Thyroid gland (tissue), 4 donors: ENCODE measurements at regions not wholly inside any gene's neighbourhood (a gene's known extent, or its start where the extent isn't known, plus 50 kb on each side); places are given as distances from the start of the nearest gene placed in this dataset.

ENCODE experiments used
- DNase-seq, 2 donors: peaks; one replicate each; pipeline ENCODE4 v3.0.0-alpha.2; 2019
- H3K27ac ChIP-seq, 3 donors: fragments of 200-600 bp; sonication (generic); 1 replicate in 2 of 3; 2 replicates in 1 of 3; pipeline ENCODE4 v1.5.1; 2016 to 2019; ENCODE audit warnings: mild to moderate bottlenecking in 1 of 3, moderate library complexity in 1 of 3
- H3K27me3 ChIP-seq: fragments of 200-600 bp; sonication (generic); one replicate; pipeline ENCODE4 v1.5.1; 2019
- H3K36me3 ChIP-seq, 2 donors: fragments of 200-600 bp; sonication (generic); one replicate each; pipeline ENCODE4 v1.5.1; 2016 to 2019
- H3K4me1 ChIP-seq, 2 donors: fragments of 200-600 bp; sonication (generic); one replicate each; pipeline ENCODE4 v1.5.1; 2017 to 2019
- H3K4me3 ChIP-seq, 3 donors: fragments of 200-600 bp; sonication (generic); replicated peaks in 1 of 3; 1 replicate in 2 of 3; 2 replicates in 1 of 3; pipeline ENCODE4 v1.5.1; 2016; ENCODE audit warnings: mild to moderate bottlenecking in 1 of 3
- H3K9me3 ChIP-seq: fragments of 200-600 bp; sonication (generic); one replicate; pipeline ENCODE4 v1.5.1; 2017
- POLR2A ChIP-seq, 2 donors: fragments of 450-650 bp; IDR thresholded peaks; one replicate each; pipeline ENCODE4 v1.6.1; 2017; ENCODE audit warnings: antibody characterized with exemption in 2 of 2, mild to moderate bottlenecking in 2 of 2, moderate library complexity in 1 of 2
- WGBS, 2 donors: methylation state at CpG; one replicate each; pipeline ENCODE4 v1.1.5; 2017; 5-methylcytosine and 5-hydroxymethylcytosine counted together
- intact Hi-C: fragments of 100-400 bp; cut with DNase I; formaldehyde crosslinking; loops from one replicate; pipeline ENCODE4 v1.15.1; 2023
- TF ChIP-seq, protein P1 (sequence below), 6 experiments: fragments of 200-600 bp in 3 of 6; fragments of 450-650 bp in 3 of 6; sonication (generic) in 3 of 6; IDR thresholded peaks; one replicate each; pipeline ENCODE4 v1.5.1; 2016 to 2019; ENCODE audit warnings: antibody characterized with exemption in 6 of 6, mild to moderate bottlenecking in 2 of 6, inconsistent platforms in 1 of 6, moderate library complexity in 1 of 6

DNA sequence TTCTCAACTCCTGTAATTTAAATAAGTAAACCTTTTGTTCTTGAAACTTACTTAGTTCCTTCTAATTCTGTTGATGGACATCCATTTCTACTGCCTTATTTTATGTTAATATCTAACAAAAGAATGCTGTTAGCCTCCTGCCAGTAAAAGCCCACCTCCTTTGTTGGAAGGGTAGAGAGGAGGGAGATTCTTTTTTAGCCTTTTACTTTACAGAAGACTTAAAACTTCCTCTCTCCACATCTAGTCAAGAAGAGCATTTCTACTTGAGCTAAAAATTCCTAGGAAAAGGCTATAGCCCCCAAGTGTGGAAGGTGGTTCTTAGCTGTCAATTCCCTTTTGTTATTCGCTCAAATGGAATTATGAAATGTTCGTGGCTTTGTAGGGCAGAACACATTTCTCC, 118.7 kb downstream of the ZIC3 start:
- intact Hi-C loops: no loop called here
- no peaks in the 10 kb centered on the region for H3K9me3 ChIP-seq
- TF ChIP-seq, protein P1, sequence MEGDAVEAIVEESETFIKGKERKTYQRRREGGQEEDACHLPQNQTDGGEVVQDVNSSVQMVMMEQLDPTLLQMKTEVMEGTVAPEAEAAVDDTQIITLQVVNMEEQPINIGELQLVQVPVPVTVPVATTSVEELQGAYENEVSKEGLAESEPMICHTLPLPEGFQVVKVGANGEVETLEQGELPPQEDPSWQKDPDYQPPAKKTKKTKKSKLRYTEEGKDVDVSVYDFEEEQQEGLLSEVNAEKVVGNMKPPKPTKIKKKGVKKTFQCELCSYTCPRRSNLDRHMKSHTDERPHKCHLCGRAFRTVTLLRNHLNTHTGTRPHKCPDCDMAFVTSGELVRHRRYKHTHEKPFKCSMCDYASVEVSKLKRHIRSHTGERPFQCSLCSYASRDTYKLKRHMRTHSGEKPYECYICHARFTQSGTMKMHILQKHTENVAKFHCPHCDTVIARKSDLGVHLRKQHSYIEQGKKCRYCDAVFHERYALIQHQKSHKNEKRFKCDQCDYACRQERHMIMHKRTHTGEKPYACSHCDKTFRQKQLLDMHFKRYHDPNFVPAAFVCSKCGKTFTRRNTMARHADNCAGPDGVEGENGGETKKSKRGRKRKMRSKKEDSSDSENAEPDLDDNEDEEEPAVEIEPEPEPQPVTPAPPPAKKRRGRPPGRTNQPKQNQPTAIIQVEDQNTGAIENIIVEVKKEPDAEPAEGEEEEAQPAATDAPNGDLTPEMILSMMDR (IDR thresholded peaks at IDR 0.05): no peak
- TF ChIP-seq POLR2A (IDR thresholded peaks at IDR 0.05): no peak
- WGBS, 2 donors: 21 to 24% methylated on average over 2 of the region's 2 CpGs
- H3K36me3 ChIP-seq: no peaks in the 10 kb centered on the region
- no peaks in the 10 kb centered on the region for H3K27me3 ChIP-seq
- no peak for DNase-seq
- no peaks in the 10 kb centered on the region for H3K4me1 ChIP-seq
- H3K27ac ChIP-seq: no peak overlapping the region
- H3K4me3 ChIP-seq: no peak overlapping the region

DNA sequence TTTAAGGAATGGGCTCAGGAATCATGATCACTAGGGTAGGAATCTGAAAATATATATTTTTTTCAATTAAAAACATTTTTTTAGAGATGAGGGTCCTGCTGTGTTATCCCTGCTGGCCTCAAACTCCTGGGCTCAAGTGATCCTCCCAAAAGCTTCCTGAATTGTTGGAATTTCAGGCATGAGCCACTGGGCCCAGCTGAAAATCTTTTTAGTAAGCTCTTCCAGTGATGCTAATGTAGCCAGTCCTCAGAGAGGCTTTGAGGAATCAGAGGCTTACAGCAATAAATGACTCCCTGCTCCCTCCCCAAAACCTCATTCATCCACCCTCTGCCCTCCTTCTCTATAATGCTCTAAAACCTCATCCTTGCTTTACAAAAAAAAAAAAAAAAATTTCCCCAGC, 129.5 kb downstream of the ZIC3 start:
- intact Hi-C loops: no loop called here
- H3K27me3 ChIP-seq: no peaks in the 10 kb centered on the region
- H3K27ac ChIP-seq: no peak overlapping the region
- no peaks in the 10 kb centered on the region for H3K4me1 ChIP-seq
- no peak overlapping the region for H3K4me3 ChIP-seq
- no peaks in the 10 kb centered on the region for H3K9me3 ChIP-seq
- H3K36me3 ChIP-seq: no peaks in the 10 kb centered on the region
- no peak for DNase-seq
- TF ChIP-seq, protein P1 (IDR thresholded peaks at IDR 0.05): no peak
- TF ChIP-seq POLR2A (IDR thresholded peaks at IDR 0.05): no peak

DNA sequence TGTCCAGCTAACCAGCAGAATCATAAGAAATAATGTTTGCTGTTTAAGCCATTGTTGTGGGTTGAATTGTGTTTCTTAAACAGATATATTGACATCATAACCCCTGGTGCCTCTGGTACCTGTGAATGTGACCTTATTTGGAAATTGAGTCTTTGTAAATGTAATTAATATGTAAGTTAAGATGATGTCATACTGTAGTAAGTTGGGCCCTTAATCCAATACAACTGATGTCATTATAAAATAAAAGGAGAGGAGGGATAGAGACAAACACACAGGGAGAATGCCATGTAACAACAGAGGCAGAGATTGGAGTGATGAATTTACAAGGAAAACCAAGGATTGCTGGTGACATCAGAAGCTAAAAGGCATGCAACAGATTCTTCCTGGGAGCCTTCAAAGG, 141.4 kb downstream of the ZIC3 start:
- no peak overlapping the region for H3K27ac ChIP-seq
- H3K27me3 ChIP-seq: no peaks in the 10 kb centered on the region
- no peak for DNase-seq
- TF ChIP-seq, protein P1 (IDR thresholded peaks at IDR 0.05): no peak
- no peak for TF ChIP-seq POLR2A (IDR thresholded peaks at IDR 0.05)
- intact Hi-C loops: no loop called here
- no peaks in the 10 kb centered on the region for H3K4me1 ChIP-seq
- no peaks in the 10 kb centered on the region for H3K9me3 ChIP-seq
- H3K36me3 ChIP-seq: no peaks in the 10 kb centered on the region
- H3K4me3 ChIP-seq: no peak overlapping the region

DNA sequence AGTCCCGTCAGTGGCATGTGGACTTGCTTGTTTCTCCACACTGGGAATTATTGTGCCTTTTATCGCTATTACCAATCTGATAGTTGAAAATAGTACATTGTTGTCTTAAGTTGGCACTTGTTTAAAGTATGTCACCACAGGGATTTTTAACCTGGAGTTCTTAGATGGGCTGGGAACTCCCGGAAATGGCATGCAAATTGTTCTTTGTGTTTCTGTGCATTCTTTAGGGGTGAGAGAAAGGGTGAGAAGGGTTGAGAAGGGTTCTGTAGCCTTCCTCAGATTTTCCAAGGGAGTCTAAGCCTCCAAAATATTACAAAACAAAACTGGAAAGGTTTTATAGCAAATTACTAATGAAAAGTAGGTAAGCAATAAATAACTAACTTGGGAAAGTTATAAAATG, 176.9 kb downstream of the ZIC3 start:
- H3K9me3 ChIP-seq: no peaks in the 10 kb centered on the region
- H3K36me3 ChIP-seq: no peaks in the 10 kb centered on the region
- TF ChIP-seq, protein P1 (IDR thresholded peaks at IDR 0.05): no peak
- no peak for TF ChIP-seq POLR2A (IDR thresholded peaks at IDR 0.05)
- no peak for DNase-seq
- WGBS, 2 donors: 63 to 75% methylated on average over 3 of the region's 3 CpGs
- intact Hi-C loops: no loop called here
- no peak overlapping the region for H3K4me3 ChIP-seq
- H3K27me3 ChIP-seq: no peaks in the 10 kb centered on the region
- H3K27ac ChIP-seq: no peak overlapping the region
- no peaks in the 10 kb centered on the region for H3K4me1 ChIP-seq

DNA sequence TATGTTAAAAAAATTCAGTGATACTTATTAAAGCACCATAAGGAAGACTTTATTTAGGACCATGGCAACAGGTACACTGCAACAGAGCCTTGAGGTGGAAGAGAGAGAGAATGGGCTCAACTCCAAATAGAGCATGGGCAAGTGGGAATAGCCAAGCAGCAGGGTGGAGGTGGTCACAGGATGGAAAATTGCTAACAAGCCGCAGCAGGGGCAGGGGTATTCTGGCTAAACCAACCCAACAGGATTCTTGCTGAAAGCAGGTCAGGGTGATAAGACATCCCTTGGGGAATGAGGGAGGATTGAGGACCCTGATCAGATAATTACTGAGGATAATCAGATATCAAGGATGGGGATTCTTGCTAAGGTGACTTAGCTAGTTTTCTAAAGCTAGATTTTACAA, 177.5 kb downstream of the ZIC3 start:
- H3K36me3 ChIP-seq: no peaks in the 10 kb centered on the region
- DNase-seq: no peak
- WGBS, 2 donors: 29 to 60% methylated on average over 1 of the region's 1 CpG

More for the DNA sequence above, 177.5 kb downstream of the ZIC3 start:
- H3K27ac ChIP-seq: no peak overlapping the region
- no peaks in the 10 kb centered on the region for H3K27me3 ChIP-seq
- H3K4me1 ChIP-seq: no peaks in the 10 kb centered on the region
- H3K9me3 ChIP-seq: no peaks in the 10 kb centered on the region
- no peak for TF ChIP-seq POLR2A (IDR thresholded peaks at IDR 0.05)
- TF ChIP-seq, protein P1 (IDR thresholded peaks at IDR 0.05): no peak
- no peak overlapping the region for H3K4me3 ChIP-seq
- intact Hi-C loops: no loop called here
